Natural killer cell (primary cell): ENCODE measurements at regions not wholly inside any gene's neighbourhood (a gene's known extent, or its start where the extent isn't known, plus 50 kb on each side); places are given as distances from the start of the nearest gene placed in this dataset.

Source experiments
- ATAC-seq, 3 donors: fragments of 150-1000 bp in 2 of 3; fragments of 200-7000 bp in 1 of 3; cut with Tn5 transposase; 1 replicate in 1 of 3; 2 replicates in 2 of 3; pipeline ENCODE4 v1.10.0; 2021; ENCODE audit warnings: mild to moderate bottlenecking in 2 of 3, moderate library complexity in 2 of 3
- DNase-seq, 2 donors: peaks; one replicate each; pipeline versions ENCODE4 v3.0.0 to v3.0.0-alpha.2; 2013 to 2021; ENCODE audit warnings: mixed read lengths in 1 of 2
- H3K27ac ChIP-seq: one replicate; pipeline ENCODE4 v1.5.1; 2013; ENCODE audit warnings: mild to moderate bottlenecking, low read length
- H3K27me3 ChIP-seq: one replicate; pipeline ENCODE4 v1.6.1; 2013; ENCODE audit warnings: low read length; ENCODE audit not compliant: control insufficient read depth, insufficient read depth
- H3K36me3 ChIP-seq: one replicate; pipeline ENCODE4 v1.6.1; 2013; ENCODE audit warnings: low read length; ENCODE audit not compliant: control insufficient read depth, insufficient read depth
- H3K4me1 ChIP-seq: one replicate; pipeline ENCODE4 v1.6.1; 2013; ENCODE audit warnings: low read length; ENCODE audit not compliant: control insufficient read depth, insufficient read depth
- H3K4me3 ChIP-seq: one replicate; pipeline ENCODE4 v1.5.1; 2013; ENCODE audit warnings: low read length
- H3K9me3 ChIP-seq: one replicate; pipeline ENCODE4 v1.6.1; 2013; ENCODE audit warnings: low read length; ENCODE audit not compliant: control insufficient read depth, insufficient read depth
- H3K27ac Mint-ChIP-seq, 2 donors: one replicate each; pipeline ENCODE4 v1.8.0; 2022; ENCODE audit warnings: mild to moderate bottlenecking in 2 of 2, mixed read lengths in 2 of 2, moderate library complexity in 1 of 2
- H3K27me3 Mint-ChIP-seq, 2 donors: one replicate each; pipeline ENCODE4 v1.8.0; 2022; ENCODE audit warnings: low read depth in 2 of 2, mixed read lengths in 2 of 2
- H3K36me3 Mint-ChIP-seq: one replicate; pipeline ENCODE4 v1.8.0; 2022; ENCODE audit warnings: mixed read lengths
- H3K4me1 Mint-ChIP-seq, 2 donors: one replicate each; pipeline ENCODE4 v1.8.0; 2022; ENCODE audit warnings: mixed read lengths in 2 of 2
- H3K4me3 Mint-ChIP-seq: one replicate; pipeline ENCODE4 v1.8.0; 2022; ENCODE audit warnings: mild to moderate bottlenecking, moderate library complexity, mixed read lengths
- H3K9me3 Mint-ChIP-seq, 2 donors: one replicate each; pipeline ENCODE4 v1.8.0; 2022; ENCODE audit warnings: mixed read lengths in 2 of 2
- whole genome bisulfite sequencing: methylation state at CpG from one replicate; pipeline ENCODE4 v1.1.7; 2013; ENCODE audit warnings: missing lambda C conversion rate; ENCODE audit not compliant: insufficient coverage; 5-methylcytosine and 5-hydroxymethylcytosine counted together
- intact Hi-C: fragments of 100-400 bp; cut with micrococcal nuclease; formaldehyde crosslinking; loops from one replicate; pipeline ENCODE4 v1.14.2; 2022
- TF ChIP-seq, protein P1 (sequence below): fragments of 200-600 bp; IDR thresholded peaks from one replicate; pipeline ENCODE4 v1.8.0; 2022; ENCODE audit warnings: antibody characterized with exemption

- Mint-ChIP-seq H3K27ac (no peak overlapping the region), H3K27me3 (no peaks in the 10 kb centered on the region), H3K36me3 (no peaks in the 10 kb centered on the region), H3K4me3 (no peak overlapping the region), H3K9me3 (peaks cover 4 to 5% of the 10 kb centered on the region in 2 donors), H3K4me1 (no peaks in the 10 kb centered on the region)
- 81% methylated on average over 2 of the region's 4 CpGs for WGBS
- DNase-seq (no peak), ATAC-seq (no peak)
- intact Hi-C loops: no loop called here
- TF ChIP-seq, protein P1, sequence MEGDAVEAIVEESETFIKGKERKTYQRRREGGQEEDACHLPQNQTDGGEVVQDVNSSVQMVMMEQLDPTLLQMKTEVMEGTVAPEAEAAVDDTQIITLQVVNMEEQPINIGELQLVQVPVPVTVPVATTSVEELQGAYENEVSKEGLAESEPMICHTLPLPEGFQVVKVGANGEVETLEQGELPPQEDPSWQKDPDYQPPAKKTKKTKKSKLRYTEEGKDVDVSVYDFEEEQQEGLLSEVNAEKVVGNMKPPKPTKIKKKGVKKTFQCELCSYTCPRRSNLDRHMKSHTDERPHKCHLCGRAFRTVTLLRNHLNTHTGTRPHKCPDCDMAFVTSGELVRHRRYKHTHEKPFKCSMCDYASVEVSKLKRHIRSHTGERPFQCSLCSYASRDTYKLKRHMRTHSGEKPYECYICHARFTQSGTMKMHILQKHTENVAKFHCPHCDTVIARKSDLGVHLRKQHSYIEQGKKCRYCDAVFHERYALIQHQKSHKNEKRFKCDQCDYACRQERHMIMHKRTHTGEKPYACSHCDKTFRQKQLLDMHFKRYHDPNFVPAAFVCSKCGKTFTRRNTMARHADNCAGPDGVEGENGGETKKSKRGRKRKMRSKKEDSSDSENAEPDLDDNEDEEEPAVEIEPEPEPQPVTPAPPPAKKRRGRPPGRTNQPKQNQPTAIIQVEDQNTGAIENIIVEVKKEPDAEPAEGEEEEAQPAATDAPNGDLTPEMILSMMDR: no peak
- H3K27me3 ChIP-seq: no peaks in the 10 kb centered on the region
- no peaks in the 10 kb centered on the region for H3K4me1 ChIP-seq
- H3K36me3 ChIP-seq: no peaks in the 10 kb centered on the region
- no peaks in the 10 kb centered on the region for H3K9me3 ChIP-seq
- H3K4me3 ChIP-seq: no peak overlapping the region
- no peak overlapping the region for H3K27ac ChIP-seq
Observed at GRCh38 chr3:167051421-167051820, 328.7 kb downstream of the ZBBX start.

- H3K27ac Mint-ChIP-seq: no peak overlapping the region
- no CpG with 5 or more reads among the region's 2 CpGs for WGBS
- ATAC-seq (no peak), DNase-seq (no peak)
- no peaks in the 10 kb centered on the region for H3K27me3 Mint-ChIP-seq
- peaks cover 6 to 7% of the 10 kb centered on the region in 2 donors for H3K9me3 Mint-ChIP-seq
- H3K4me3 ChIP-seq: no peak overlapping the region
- H3K27me3 ChIP-seq: no peaks in the 10 kb centered on the region
- TF ChIP-seq, protein P1: no peak
- no peak overlapping the region for H3K27ac ChIP-seq
- no peaks in the 10 kb centered on the region for H3K4me1 ChIP-seq
- no peaks in the 10 kb centered on the region for H3K4me1 Mint-ChIP-seq
- H3K9me3 ChIP-seq: no peaks in the 10 kb centered on the region
- intact Hi-C loops: no loop called here
- H3K4me3 Mint-ChIP-seq: no peak overlapping the region
- no peaks in the 10 kb centered on the region for H3K36me3 Mint-ChIP-seq
- H3K36me3 ChIP-seq: no peaks in the 10 kb centered on the region
Observed at GRCh38 chr3:167033866-167034265, 346.2 kb downstream of the ZBBX start.

DNA sequence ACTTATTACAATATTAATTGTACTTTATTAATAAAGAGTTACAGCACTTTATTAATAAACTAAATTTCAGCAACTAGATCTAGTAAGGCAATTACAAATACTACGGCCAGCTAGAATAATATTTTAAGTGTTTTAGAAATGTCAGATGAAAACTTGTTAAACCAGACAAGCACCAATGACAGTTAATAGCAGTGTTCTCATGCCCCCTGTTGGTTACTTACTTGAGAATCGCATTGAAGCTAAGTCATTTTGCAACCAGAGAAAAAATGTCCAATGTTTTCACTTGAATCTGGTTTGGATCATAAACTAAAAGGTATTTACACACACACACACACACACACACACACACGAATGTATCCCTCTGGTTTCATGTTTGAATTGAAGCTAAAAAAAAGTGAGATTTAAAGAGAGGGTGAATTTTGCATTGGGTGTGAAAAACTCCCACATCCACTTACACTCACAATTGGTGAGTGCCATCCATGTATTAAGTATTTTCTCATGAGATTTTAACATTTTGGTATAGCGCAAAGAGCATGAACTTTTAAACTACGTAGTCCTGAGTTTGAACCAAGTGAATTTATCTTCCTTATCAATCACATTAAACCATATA is 347.7 kb downstream of the ZBBX start:
- no peaks in the 10 kb centered on the region for H3K4me1 ChIP-seq
- 53% methylated on average over 2 of the region's 5 CpGs for WGBS
- H3K27me3 ChIP-seq: no peaks in the 10 kb centered on the region
- H3K9me3 ChIP-seq: no peaks in the 10 kb centered on the region
- intact Hi-C loops: no loop called here
- DNase-seq: no peak
- no peak overlapping the region for H3K4me3 ChIP-seq
- Mint-ChIP-seq H3K27ac (no peak overlapping the region), H3K36me3 (no peaks in the 10 kb centered on the region), H3K9me3 (peaks cover 8 to 9% of the 10 kb centered on the region in 2 donors), H3K4me3 (no peak overlapping the region), H3K4me1 (no peaks in the 10 kb centered on the region), H3K27me3 (no peaks in the 10 kb centered on the region)
- H3K36me3 ChIP-seq: no peaks in the 10 kb centered on the region
- no peak for ATAC-seq
- TF ChIP-seq, protein P1: no peak
- no peak overlapping the region for H3K27ac ChIP-seq

DNA sequence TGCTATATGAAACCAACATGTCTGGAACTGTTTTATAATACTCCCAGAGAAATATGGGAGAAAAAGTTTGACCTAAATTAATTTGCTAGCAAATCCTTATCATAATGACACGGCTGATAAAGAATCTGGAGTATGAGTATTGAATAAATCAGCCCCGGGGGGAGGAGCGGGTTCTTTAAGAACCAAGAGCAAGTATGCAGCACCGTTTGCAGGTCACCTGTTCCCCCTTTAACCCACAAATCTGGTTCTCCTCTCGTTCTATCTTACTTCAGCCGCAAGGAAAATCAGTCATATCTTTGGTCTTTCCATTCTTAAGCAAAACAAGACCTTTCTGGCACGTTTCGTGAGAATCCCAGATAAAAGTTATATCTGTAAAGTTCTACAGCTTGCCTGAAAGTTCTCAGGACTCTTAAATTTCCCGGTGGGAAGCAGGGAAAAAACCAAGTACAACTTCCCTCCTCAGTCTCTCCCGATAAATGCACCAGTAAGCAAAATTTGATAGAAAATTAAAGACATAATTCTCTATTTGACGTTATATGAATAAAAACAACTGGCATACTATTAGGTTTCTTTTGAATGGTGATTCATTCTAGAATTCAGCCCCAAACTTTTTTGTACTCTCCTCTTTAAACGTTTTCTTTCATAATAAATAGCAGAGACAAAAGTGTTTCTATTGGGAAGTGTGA is 348.6 kb downstream of the ZBBX start:
- no peak overlapping the region for H3K4me3 Mint-ChIP-seq
- no peak for DNase-seq
- no peaks in the 10 kb centered on the region for H3K27me3 Mint-ChIP-seq
- TF ChIP-seq, protein P1: no peak
- no peak overlapping the region for H3K27ac Mint-ChIP-seq
- H3K4me1 Mint-ChIP-seq: no peaks in the 10 kb centered on the region
- intact Hi-C loops: no loop called here
- Histone ChIP-seq H3K36me3 (no peaks in the 10 kb centered on the region), H3K4me1 (no peaks in the 10 kb centered on the region), H3K4me3 (no peak overlapping the region), H3K27me3 (no peaks in the 10 kb centered on the region), H3K9me3 (no peaks in the 10 kb centered on the region), H3K27ac (no peak overlapping the region)
- no peaks in the 10 kb centered on the region for H3K36me3 Mint-ChIP-seq
- H3K9me3 Mint-ChIP-seq: peaks cover 10 to 11% of the 10 kb centered on the region in 2 donors
- 83% methylated on average over 9 of the region's 12 CpGs for WGBS
- no peak for ATAC-seq
